ENCODE measurements at regions not wholly inside any gene's neighbourhood (a gene's known extent, or its start where the extent isn't known, plus 50 kb on each side); places are given as distances from the start of the nearest gene placed in this dataset.

DNA sequence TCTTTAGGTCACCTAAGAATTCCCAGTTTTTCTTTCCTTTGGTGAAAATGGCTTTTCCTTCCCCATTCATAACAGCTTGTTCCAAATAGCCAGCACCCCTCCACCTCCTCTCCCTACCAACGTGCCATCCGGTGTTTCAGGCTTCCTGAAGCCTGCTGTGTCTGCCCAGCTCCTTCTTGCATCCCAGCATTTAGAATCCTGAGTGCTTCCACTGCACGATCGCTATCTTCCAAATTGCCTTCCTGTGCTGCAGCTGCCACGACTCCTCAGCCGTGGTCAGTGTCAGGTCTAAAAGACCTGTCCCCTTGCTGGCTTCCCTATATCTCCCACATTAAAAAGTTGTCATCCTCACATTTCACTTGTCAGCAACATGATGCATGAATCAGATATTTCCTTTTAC lies 550.3 kb upstream of the JARID2 start:
- Mint-ChIP-seq H3K4me1 (ENCODE audit: unreplicated experiment) (peaks cover 11% of the 10 kb centered on the region), H3K9me3 (ENCODE audit: unreplicated experiment) (no peaks in the 10 kb centered on the region), H3K36me3 (ENCODE audit: unreplicated experiment) (no peaks in the 10 kb centered on the region), H3K27ac (ENCODE audit: unreplicated experiment) (no peak overlapping the region), H3K4me3 (ENCODE audit: unreplicated experiment) (no peak overlapping the region), H3K27me3 (ENCODE audit: unreplicated experiment) (no peaks in the 10 kb centered on the region)
- DNase-seq (ENCODE audit: extremely low spot score, unreplicated experiment): no peak
- TF ChIP-seq, protein P1, sequence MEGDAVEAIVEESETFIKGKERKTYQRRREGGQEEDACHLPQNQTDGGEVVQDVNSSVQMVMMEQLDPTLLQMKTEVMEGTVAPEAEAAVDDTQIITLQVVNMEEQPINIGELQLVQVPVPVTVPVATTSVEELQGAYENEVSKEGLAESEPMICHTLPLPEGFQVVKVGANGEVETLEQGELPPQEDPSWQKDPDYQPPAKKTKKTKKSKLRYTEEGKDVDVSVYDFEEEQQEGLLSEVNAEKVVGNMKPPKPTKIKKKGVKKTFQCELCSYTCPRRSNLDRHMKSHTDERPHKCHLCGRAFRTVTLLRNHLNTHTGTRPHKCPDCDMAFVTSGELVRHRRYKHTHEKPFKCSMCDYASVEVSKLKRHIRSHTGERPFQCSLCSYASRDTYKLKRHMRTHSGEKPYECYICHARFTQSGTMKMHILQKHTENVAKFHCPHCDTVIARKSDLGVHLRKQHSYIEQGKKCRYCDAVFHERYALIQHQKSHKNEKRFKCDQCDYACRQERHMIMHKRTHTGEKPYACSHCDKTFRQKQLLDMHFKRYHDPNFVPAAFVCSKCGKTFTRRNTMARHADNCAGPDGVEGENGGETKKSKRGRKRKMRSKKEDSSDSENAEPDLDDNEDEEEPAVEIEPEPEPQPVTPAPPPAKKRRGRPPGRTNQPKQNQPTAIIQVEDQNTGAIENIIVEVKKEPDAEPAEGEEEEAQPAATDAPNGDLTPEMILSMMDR (IDR thresholded peaks at IDR 0.05): no peak

DNA sequence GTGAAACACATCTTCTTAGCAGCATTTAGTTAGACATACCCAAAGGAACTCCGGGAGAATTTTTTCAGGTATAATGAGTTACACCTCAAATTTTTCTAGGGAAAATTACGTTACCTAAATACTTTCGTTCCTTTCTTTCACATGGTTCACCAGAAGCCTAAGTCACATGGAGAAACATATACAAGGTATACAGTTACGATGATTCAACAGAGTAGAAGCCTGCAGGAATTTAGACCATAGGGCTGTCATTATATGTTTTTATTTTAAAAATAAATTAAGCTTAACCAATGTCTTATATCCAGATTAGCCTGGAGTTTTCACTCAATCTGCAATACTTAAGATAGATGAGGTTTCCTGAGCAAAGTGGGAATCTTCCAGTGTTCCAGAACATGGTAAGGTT lies 549.5 kb upstream of the JARID2 start:
- TF ChIP-seq, protein P1 (IDR thresholded peaks at IDR 0.05): no peak
- Mint-ChIP-seq H3K4me1 (ENCODE audit: unreplicated experiment) (peaks cover 11% of the 10 kb centered on the region), H3K27me3 (ENCODE audit: unreplicated experiment) (no peaks in the 10 kb centered on the region), H3K27ac (ENCODE audit: unreplicated experiment) (no peak overlapping the region), H3K4me3 (ENCODE audit: unreplicated experiment) (no peak overlapping the region), H3K36me3 (ENCODE audit: unreplicated experiment) (no peaks in the 10 kb centered on the region), H3K9me3 (ENCODE audit: unreplicated experiment) (no peaks in the 10 kb centered on the region)
- DNase-seq (ENCODE audit: extremely low spot score, unreplicated experiment): no peak

DNA sequence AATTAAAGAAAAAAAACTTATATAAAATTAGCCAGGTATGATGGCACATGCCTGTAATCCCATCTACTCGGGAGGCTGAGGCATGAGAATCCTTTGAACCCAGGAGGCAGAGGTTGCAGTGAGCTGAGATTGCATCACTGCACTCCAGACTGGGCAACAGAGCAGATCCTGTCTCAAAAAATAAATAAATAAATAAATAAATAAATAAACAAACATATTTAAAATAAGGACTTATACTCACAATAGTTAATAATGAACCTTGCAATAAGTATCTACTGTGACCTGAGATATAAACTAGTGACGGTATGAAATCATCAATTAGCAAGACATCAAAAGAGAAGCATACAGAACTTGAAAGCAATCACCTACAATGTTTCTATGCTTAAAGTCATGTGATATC lies 548.4 kb upstream of the JARID2 start:
- H3K4me1 Mint-ChIP-seq (ENCODE audit: unreplicated experiment): peaks cover 17% of the 10 kb centered on the region
- H3K4me3 Mint-ChIP-seq (ENCODE audit: unreplicated experiment): no peak overlapping the region
- no peaks in the 10 kb centered on the region for H3K9me3 Mint-ChIP-seq (ENCODE audit: unreplicated experiment)
- no peak overlapping the region for H3K27ac Mint-ChIP-seq (ENCODE audit: unreplicated experiment)
- H3K27me3 Mint-ChIP-seq (ENCODE audit: unreplicated experiment): no peaks in the 10 kb centered on the region
- TF ChIP-seq, protein P1 (IDR thresholded peaks at IDR 0.05): no peak
- no peaks in the 10 kb centered on the region for H3K36me3 Mint-ChIP-seq (ENCODE audit: unreplicated experiment)
- no peak for DNase-seq (ENCODE audit: extremely low spot score, unreplicated experiment)

DNA sequence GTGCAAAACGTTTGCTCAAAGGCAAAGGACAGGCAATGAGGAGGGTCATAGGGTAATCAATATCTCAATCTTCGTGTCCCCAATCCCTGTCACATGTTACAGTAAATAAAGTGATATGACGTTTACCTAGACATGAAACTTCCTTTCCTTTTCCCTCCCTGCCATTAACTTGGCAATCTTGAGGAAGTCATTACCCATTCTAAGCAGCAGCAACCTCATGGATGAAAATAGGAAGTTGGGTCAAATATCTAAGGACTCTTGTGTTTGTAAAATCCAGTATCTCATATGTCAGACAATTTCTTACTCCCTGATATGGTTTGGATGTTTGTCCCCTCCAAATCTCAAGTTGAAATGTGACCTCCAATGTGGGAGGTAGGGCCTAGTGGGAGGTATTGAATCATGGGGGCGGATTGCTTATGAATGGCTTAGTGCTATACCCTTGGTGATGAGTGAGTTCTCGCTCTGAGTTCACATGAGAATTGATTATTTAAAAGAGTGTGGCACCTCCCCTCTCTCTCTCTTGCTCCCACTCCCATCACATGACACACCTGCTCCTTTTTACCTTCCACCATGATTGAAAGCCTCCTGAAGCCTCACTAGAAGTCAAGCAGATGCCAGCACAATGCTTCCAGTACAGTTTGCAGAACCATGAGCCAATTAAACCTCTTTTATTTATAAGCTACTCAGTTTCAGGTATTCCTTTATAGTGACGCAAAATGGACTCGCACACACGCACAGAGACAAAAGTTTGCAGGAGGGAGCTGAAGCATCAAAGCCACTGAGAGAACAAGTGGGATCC lies 545.9 kb upstream of the JARID2 start:
- Mint-ChIP-seq H3K4me3 (ENCODE audit: unreplicated experiment) (no peak overlapping the region), H3K27me3 (ENCODE audit: unreplicated experiment) (no peaks in the 10 kb centered on the region)

DNA sequence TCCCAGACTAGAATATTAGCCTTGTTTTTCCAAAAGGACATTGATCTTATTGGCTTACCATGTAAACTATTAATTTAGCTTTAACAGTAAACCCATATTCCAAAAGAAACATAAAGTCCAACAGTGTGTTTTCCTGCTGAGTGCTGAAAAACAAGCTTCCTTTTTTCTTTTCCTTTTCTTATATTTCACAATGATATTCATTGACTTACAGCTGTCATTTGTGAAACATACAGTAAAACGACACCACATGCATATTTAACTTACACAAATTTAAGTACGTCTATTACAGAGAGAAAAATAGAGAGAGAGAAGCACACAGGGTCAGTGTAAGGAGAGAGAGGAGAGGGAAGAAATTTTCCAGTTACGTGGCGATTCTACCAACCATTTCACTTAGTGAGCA lies 543.9 kb upstream of the JARID2 start:
- no peak overlapping the region for H3K4me3 Mint-ChIP-seq (ENCODE audit: unreplicated experiment)
- H3K9me3 Mint-ChIP-seq (ENCODE audit: unreplicated experiment): no peaks in the 10 kb centered on the region

More for the DNA sequence above, 545.9 kb upstream of the JARID2 start:
- no peak for DNase-seq (ENCODE audit: extremely low spot score, unreplicated experiment)
- no peaks in the 10 kb centered on the region for H3K9me3 Mint-ChIP-seq (ENCODE audit: unreplicated experiment)
- TF ChIP-seq, protein P1 (IDR thresholded peaks at IDR 0.05): no peak
- H3K4me1 Mint-ChIP-seq (ENCODE audit: unreplicated experiment): peaks cover 36% of the 10 kb centered on the region
- no peak overlapping the region for H3K27ac Mint-ChIP-seq (ENCODE audit: unreplicated experiment)
- no peaks in the 10 kb centered on the region for H3K36me3 Mint-ChIP-seq (ENCODE audit: unreplicated experiment)

More for the DNA sequence above, 543.9 kb upstream of the JARID2 start:
- no peak overlapping the region for H3K27ac Mint-ChIP-seq (ENCODE audit: unreplicated experiment)
- peaks cover 50% of the 10 kb centered on the region for H3K4me1 Mint-ChIP-seq (ENCODE audit: unreplicated experiment)
- no peaks in the 10 kb centered on the region for H3K27me3 Mint-ChIP-seq (ENCODE audit: unreplicated experiment)
- TF ChIP-seq, protein P1 (IDR thresholded peaks at IDR 0.05): no peak
- DNase-seq (ENCODE audit: extremely low spot score, unreplicated experiment): no peak
- H3K36me3 Mint-ChIP-seq (ENCODE audit: unreplicated experiment): no peaks in the 10 kb centered on the region

All from osteocyte (in vitro differentiated cells).